Astrocyte of the cerebellum (primary cell): ENCODE measurements at regions not wholly inside any gene's neighbourhood (a gene's known extent, or its start where the extent isn't known, plus 50 kb on each side); places are given as distances from the start of the nearest gene placed in this dataset.

Experiments
- DNase-seq: peaks from one replicate; pipeline ENCODE4 v3.0.0-alpha.2; 2011; ENCODE audit warnings: low read depth
- H3K4me3 ChIP-seq: 2 replicates; pipeline ENCODE4 v1.5.1; 2011; ENCODE audit warnings: mild to moderate bottlenecking, low read depth, low read length, moderate library complexity
- CTCF ChIP-seq: IDR thresholded peaks from 2 replicates; pipeline ENCODE4 v1.5.1; 2012; ENCODE audit warnings: low read length, low read depth, moderate library complexity, mild to moderate bottlenecking; ENCODE audit errors: missing control alignments
- in situ Hi-C: cut with HindIII; loops from 2 replicates; pipeline ENCODE4 v1.10.0; 2017; ENCODE audit warnings: low sequenced_read_pairs

DNA sequence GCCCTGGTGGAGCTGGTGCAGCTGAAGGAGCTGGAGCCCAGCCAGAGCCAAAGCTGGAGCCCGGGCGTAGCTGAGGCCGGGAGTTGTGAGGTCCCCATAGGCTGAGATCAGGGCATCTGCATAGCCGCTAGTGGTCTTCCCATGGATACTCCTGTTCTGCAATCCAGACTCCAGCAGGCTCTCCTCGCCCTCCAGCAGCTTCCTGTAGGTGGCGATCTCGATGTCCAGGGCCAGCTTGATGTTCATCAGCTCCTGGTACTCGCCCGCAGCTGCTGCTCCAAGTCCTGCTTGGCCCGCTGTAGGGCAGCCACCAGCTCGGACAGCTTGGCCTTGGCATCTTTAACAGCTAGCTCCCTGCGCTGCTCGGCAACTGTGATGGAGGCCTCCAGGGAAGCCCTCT, 966.1 kb downstream of the FSCB start:
- no peak overlapping the region for H3K4me3 ChIP-seq
- no peak for DNase-seq
- in situ Hi-C loops = no loop called here
- TF ChIP-seq CTCF = no peak

- H3K4me3 ChIP-seq = no peak overlapping the region
- TF ChIP-seq CTCF = peak; percentile 17
- in situ Hi-C loops = no loop called here
- DNase-seq = no peak
These were observed 967.9 kb downstream of the FSCB start for GRCh38 chr14:43539210-43539609.

- in situ Hi-C loops = no loop called here
- no peak for DNase-seq
- no peak overlapping the region for H3K4me3 ChIP-seq
- no peak for TF ChIP-seq CTCF
These were observed 971.7 kb downstream of the FSCB start for GRCh38 chr14:43535231-43535838.

DNA sequence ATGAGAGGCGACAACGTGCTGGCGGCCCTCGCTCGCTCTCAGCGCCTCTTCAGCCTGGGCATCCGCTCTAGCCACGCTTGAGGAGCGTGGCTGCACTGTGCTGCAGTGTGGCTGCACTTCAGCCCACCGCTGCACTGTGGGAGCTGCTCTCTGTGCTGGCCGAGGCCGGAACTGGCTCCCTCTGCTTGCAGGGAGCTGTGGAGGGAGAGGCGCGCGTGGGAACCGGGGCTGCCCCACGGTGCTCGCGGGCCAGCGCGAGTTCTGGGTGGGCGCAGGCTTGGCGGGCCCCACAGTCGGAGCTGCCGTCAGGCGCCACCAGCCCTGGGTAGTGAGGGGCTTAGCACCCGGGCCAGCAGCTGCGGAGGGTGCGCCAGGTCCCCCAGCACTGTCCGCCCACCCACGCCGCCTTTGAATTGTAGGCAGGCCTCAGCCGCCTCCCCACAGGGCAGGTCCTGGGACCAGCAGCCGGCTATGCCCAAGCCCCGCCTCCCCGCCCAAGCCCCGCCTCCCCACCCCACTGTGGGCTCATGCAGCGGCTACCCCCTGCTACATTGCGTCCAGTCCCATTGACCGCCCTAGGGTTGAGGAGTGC, 974.2 kb downstream of the FSCB start:
- in situ Hi-C loops = no loop called here
- TF ChIP-seq CTCF = no peak
- H3K4me3 ChIP-seq = no peak overlapping the region

GRCh38 chr14:43528321-43528720, 978.8 kb downstream of the FSCB start:
- no peak for TF ChIP-seq CTCF
- in situ Hi-C loops = no loop called here
- H3K4me3 ChIP-seq = no peak overlapping the region
- DNase-seq = no peak

More for the DNA sequence above, 974.2 kb downstream of the FSCB start:
- no peak for DNase-seq

DNA sequence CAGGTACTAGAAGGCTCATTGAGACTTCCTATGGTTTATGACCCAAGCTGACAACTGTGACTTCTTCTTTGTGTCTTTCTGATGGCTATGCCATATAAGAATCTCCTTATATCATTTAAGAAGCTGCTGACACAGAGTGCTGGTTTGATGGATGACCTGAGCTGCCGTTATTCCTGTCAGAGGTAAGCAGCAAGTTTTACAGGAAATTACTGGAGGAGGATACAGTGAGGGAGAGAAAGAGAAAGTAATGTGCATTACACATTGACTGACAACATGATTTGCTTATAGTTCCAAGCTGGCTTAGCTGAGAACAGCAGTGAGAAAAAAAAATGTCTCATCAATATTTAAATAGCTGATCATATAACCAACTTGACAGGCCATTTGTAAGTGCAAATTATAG, 981.4 kb downstream of the FSCB start:
- no peak overlapping the region for H3K4me3 ChIP-seq
- in situ Hi-C loops = no loop called here
- no peak for DNase-seq
- TF ChIP-seq CTCF = no peak

GRCh38 chr14:43522901-43523300, 984.2 kb downstream of the FSCB start:
- TF ChIP-seq CTCF = no peak
- DNase-seq = no peak
- H3K4me3 ChIP-seq = no peak overlapping the region
- in situ Hi-C loops = no loop called here
